Fibroblast of pulmonary artery (primary cell): ENCODE measurements at regions not wholly inside any gene's neighbourhood (a gene's known extent, or its start where the extent isn't known, plus 50 kb on each side); places are given as distances from the start of the nearest gene placed in this dataset.
A peak's percentile ranks its signal among the peaks of the same experiment; 100 is the strongest.
"Not testable (repeated sequence)": the region's sequence is repeated elsewhere in the genome, so short reads cannot be mapped to it uniquely, and the experiment has no call there.

ENCODE experiments used
- DNase-seq: peaks from one replicate; pipeline ENCODE4 v3.0.0-alpha.2; 2010; ENCODE audit warnings: low read depth
- H3K4me3 ChIP-seq: replicated peaks from 2 replicates; pipeline ENCODE4 v1.5.1; 2011; ENCODE audit warnings: low read depth, mild to moderate bottlenecking, control low read depth, low read length, moderate library complexity
- TF ChIP-seq, protein P1 (sequence below): IDR thresholded peaks from 2 replicates; pipeline ENCODE4 v1.5.1; 2011; ENCODE audit warnings: mild to moderate bottlenecking, control low read depth, low read length, inconsistent platforms; ENCODE audit errors: missing control alignments

DNA sequence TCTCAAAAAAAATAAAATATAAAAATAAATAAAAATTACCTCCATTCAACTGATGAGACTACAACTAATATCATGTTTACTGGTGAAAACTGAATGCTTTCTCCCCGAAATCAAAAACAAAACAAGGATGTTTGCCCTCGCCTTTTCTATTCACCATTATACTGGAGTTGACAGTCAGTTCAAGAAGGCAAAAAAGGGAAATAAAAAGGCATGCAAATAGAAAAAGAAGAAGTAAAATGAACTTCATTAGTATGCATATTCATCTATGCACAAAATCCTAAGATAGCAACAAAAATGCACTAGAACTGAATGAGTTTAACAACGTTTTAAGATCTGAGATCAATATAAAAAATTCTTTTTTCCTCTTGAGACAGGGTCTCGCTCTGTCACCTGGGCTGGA, 72.7 kb upstream of the FAM174B start:
- H3K4me3 ChIP-seq: no peak overlapping the region
- DNase-seq: no peak
- TF ChIP-seq, protein P1, sequence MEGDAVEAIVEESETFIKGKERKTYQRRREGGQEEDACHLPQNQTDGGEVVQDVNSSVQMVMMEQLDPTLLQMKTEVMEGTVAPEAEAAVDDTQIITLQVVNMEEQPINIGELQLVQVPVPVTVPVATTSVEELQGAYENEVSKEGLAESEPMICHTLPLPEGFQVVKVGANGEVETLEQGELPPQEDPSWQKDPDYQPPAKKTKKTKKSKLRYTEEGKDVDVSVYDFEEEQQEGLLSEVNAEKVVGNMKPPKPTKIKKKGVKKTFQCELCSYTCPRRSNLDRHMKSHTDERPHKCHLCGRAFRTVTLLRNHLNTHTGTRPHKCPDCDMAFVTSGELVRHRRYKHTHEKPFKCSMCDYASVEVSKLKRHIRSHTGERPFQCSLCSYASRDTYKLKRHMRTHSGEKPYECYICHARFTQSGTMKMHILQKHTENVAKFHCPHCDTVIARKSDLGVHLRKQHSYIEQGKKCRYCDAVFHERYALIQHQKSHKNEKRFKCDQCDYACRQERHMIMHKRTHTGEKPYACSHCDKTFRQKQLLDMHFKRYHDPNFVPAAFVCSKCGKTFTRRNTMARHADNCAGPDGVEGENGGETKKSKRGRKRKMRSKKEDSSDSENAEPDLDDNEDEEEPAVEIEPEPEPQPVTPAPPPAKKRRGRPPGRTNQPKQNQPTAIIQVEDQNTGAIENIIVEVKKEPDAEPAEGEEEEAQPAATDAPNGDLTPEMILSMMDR: no peak

DNA sequence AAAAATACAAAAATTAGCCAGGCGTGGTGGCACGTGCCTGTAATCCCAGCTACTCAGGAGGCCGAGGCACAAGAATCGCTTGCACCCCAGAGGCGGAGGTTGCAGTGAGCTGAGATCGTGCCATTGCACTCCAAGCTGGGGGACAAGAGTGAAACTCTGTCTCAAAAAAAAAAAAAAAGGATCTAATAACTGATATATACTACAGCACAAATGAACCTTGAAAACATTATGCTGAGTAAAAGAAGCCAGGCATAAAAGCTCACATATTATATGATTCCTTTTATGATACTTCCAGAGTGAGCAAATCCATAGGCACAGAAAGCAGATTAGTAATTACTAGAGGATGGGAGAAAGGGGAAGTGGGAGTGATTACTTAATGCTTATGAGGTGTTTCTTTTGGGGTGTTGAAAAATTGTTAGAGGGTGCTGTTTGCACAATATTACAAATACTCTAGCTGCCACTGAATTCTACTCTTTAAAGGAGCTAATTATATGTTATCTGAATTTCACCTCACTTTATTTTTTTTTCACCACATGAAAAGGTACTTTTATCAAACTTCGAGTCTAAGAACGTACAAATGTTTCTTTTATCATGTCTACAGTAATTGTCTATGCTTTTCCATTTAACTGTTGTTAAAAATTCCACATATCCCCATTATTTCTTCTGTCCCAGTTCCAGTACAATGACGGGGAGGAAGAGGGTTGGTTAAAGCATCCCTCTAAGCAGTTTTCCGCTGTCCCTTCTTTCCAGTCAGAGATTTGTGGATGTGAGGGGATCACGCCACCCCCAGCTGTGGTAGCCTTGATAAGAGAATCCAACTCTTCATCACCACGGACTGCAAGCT, 77.7 kb upstream of the FAM174B start:
- TF ChIP-seq, protein P1: no peak
- H3K4me3 ChIP-seq: peak overlapping the region; percentile 38
- DNase-seq: no peak

DNA sequence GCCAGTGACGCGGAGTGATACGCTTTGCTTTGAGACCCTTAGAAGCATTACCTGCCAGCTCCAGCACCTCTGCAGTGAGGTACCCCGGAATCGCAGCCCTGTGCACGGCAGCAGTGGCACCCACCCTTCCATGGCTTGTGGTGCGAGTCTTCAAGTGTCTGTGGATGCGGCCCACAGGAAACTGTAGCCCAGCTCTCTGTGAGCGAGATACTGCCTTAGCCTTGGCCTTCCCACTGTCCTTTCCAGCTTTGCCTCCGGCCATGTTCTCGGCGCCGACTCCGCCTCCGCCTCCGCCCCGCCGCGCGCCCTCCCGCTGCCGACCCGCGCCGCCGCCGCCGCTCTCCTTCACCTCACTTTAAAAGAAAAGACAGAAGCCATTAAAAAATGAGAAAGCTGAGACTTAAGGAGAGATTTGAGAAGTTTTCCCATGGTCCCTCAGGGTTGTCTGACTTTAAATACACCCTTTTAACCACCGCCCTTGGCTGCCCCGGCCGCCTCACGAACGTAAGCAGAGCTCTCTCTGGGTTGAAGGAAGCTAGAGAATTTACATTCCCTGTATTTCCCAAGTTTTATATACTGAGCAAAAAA, 78.5 kb upstream of the FAM174B start:
- DNase-seq: peak; percentile 39
- H3K4me3 ChIP-seq: peak overlapping the region; percentile 50
- TF ChIP-seq, protein P1: no peak

DNA sequence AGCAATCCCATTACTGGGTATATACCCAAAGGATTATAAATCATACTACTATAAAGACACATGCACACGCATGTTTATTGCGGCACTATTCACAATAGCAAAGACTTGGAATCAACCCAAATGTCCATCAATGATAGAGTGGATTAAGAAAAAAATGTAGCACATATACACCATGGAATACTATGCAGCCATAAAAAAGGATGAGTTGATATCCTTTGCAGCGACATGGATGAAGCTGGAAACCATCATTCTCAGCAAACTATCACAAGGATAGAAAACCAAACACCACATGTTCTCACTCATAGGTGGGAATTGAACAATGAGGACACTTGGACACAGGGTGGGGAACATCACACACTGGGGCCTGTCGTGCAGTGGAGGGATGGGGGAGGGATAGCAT, 83.7 kb upstream of the FAM174B start:
- not testable (repeated sequence) for DNase-seq, H3K4me3 ChIP-seq

DNA sequence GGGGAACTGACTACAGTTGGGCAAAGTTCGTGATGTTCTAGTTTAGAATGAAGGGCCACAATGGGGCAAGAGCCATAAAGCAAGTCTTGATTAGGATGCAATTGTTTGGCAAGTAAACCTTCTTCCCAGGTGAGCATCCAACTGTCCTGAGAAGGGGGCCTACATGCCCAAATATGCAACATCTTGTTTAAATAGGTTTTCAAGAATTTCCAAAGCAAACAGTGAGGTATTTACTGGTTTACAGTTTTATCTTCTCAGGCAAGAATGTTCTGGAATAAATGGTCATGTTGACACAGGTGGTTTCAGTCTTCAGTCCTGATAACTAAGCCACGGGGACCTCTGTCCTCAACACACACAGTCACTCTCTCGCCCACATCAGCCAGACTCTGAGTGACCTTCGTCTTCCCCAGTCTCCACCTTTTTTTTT, 90.3 kb upstream of the FAM174B start:
- no peak overlapping the region for H3K4me3 ChIP-seq
- TF ChIP-seq, protein P1: no peak
- DNase-seq: no peak

DNA sequence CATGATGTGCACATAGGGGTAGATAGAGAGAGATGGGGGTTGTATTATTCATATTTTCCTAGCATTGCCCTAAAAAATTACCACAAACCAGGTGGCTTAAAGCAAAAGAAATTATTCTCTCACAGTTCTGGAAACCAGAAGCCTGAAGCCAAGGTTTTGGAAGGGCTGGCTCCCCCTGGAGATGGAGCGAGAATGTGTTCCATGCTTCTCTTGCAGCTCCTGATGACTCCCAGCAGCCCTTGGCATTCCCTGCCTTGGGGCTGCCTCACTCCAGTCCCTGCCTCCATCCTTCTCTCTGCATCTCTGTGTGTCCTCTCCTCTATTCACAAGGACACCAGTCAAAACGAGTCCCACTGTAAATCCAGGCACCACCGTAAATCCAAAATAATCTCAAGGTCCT, 91.5 kb upstream of the FAM174B start:
- TF ChIP-seq, protein P1: no peak
- no peak for DNase-seq
- no peak overlapping the region for H3K4me3 ChIP-seq

DNA sequence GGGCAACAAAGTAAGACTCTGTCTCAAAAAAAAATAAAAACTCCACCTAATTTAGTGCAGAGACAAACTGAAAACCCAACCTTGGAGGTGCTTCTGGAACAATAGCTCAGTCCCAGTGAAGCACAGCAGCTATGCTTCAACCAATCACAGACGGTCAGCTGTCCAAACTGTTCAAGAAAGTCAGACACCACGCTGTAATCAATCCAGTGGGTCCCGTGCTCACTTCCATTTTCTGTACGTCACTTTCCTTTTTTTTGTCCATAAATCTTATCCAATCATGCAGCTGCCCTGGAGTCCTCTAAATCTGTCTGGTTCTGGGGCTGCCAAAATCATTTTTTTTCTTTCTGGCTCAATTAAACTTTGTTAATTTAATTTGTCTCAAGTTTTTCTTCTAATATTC, 93.6 kb upstream of the FAM174B start:
- no peak for DNase-seq

More for the DNA sequence above, 93.6 kb upstream of the FAM174B start:
- TF ChIP-seq, protein P1: no peak
- no peak overlapping the region for H3K4me3 ChIP-seq
